Ishikawa (cell line): ENCODE measurements at regions not wholly inside any gene's neighbourhood (a gene's known extent, or its start where the extent isn't known, plus 50 kb on each side); places are given as distances from the start of the nearest gene placed in this dataset.

Experiments used
- CEBPB ChIP-seq: IDR thresholded peaks from 2 replicates; pipeline ENCODE4 v1.6.1; 2012
- CREB1 ChIP-seq: IDR thresholded peaks from 2 replicates; pipeline ENCODE4 v1.6.1; 2012; ENCODE audit warnings: low read depth
- EGR1 ChIP-seq: IDR thresholded peaks from 2 replicates; pipeline ENCODE4 v1.6.1; 2012
- EP300 ChIP-seq: IDR thresholded peaks from 2 replicates; pipeline ENCODE4 v1.6.1; 2012; ENCODE audit warnings: borderline replicate concordance
- FOXM1 ChIP-seq: IDR thresholded peaks from 2 replicates; pipeline ENCODE4 v1.6.1; 2012; ENCODE audit warnings: low read depth, borderline replicate concordance
- MAX ChIP-seq: IDR thresholded peaks from 2 replicates; pipeline ENCODE4 v1.6.1; 2012
- NFIC ChIP-seq: IDR thresholded peaks from 2 replicates; pipeline ENCODE4 v1.6.1; 2012
- RAD21 ChIP-seq: IDR thresholded peaks from 2 replicates; pipeline ENCODE4 v1.6.1; 2012; ENCODE audit warnings: low read depth
- TAF1 ChIP-seq: IDR thresholded peaks from 2 replicates; pipeline ENCODE4 v1.6.1; 2012; ENCODE audit warnings: low read depth, mild to moderate bottlenecking
- TCF12 ChIP-seq: IDR thresholded peaks from 2 replicates; pipeline ENCODE4 v1.6.1; 2012; ENCODE audit warnings: low read depth
- TEAD4 ChIP-seq: IDR thresholded peaks from 2 replicates; pipeline ENCODE4 v1.6.1; 2012
- USF1 ChIP-seq: IDR thresholded peaks from 2 replicates; pipeline ENCODE4 v1.6.1; 2012
- YY1 ChIP-seq: IDR thresholded peaks from 2 replicates; pipeline ENCODE4 v1.6.1; 2012; ENCODE audit warnings: low read depth
- ZBTB7A ChIP-seq: IDR thresholded peaks from 2 replicates; pipeline ENCODE4 v1.6.1; 2012; ENCODE audit warnings: low read depth
- TF ChIP-seq, protein P1 (sequence below): IDR thresholded peaks from 2 replicates; pipeline ENCODE4 v1.6.1; 2012; ENCODE audit warnings: low read depth, mild to moderate bottlenecking

DNA sequence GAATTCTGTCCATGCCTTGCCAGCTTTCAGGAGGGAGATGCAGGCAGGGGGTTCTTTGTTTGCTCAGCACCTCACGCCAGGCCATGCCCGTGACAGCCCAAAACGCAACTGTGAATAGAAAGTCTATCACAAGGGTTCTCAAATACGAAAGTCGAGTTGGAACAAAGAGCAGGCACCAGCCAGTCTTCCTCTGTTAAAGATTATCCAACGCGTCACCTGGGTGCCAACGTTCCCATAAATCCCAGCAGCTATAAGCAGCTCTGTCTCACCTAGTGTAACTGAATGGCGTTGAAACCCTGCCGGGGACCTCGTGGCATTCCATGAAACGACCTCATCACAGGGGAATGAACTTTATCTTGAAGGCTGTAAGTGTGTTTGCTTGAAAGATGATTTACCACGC is 84.8 kb upstream of the GATA6 start:
- TF ChIP-seq MAX (no peak), NFIC (no peak), EP300 (no peak), ZBTB7A (no peak), FOXM1 (no peak)

DNA sequence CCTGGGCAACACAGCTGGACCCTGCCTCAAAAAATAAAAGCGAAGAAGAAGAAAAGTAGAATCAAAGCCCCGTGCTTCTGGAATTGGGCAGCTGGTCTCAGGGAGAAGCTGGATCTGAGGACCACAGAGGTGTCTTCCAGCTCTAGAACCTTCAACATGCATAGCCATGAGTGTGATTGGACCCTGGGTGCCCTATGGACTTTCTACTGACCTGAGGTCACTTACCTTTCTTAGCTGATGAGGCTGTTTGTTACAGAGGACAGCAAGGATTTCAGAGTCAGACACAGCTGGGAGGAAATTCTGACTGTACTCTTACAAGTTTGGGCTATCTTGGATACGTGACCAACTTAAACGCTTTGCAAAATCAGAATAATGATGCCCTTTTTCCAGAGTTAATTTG is 82.4 kb upstream of the GATA6 start:
- TF ChIP-seq NFIC (no peak), ZBTB7A (no peak), CREB1 (no peak)

- TF ChIP-seq YY1 (no peak), TCF12 (no peak), FOXM1 (no peak), NFIC (no peak), TAF1 (no peak), RAD21 (no peak), ZBTB7A (no peak), MAX (no peak), CREB1 (no peak), TEAD4 (no peak), USF1 (no peak), EP300 (no peak), EGR1 (no peak), CEBPB (no peak)
- TF ChIP-seq, protein P1, sequence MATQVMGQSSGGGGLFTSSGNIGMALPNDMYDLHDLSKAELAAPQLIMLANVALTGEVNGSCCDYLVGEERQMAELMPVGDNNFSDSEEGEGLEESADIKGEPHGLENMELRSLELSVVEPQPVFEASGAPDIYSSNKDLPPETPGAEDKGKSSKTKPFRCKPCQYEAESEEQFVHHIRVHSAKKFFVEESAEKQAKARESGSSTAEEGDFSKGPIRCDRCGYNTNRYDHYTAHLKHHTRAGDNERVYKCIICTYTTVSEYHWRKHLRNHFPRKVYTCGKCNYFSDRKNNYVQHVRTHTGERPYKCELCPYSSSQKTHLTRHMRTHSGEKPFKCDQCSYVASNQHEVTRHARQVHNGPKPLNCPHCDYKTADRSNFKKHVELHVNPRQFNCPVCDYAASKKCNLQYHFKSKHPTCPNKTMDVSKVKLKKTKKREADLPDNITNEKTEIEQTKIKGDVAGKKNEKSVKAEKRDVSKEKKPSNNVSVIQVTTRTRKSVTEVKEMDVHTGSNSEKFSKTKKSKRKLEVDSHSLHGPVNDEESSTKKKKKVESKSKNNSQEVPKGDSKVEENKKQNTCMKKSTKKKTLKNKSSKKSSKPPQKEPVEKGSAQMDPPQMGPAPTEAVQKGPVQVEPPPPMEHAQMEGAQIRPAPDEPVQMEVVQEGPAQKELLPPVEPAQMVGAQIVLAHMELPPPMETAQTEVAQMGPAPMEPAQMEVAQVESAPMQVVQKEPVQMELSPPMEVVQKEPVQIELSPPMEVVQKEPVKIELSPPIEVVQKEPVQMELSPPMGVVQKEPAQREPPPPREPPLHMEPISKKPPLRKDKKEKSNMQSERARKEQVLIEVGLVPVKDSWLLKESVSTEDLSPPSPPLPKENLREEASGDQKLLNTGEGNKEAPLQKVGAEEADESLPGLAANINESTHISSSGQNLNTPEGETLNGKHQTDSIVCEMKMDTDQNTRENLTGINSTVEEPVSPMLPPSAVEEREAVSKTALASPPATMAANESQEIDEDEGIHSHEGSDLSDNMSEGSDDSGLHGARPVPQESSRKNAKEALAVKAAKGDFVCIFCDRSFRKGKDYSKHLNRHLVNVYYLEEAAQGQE, result no peak
These were observed 81.4 kb upstream of the GATA6 start for GRCh38 chr18:22088029-22088428.

DNA sequence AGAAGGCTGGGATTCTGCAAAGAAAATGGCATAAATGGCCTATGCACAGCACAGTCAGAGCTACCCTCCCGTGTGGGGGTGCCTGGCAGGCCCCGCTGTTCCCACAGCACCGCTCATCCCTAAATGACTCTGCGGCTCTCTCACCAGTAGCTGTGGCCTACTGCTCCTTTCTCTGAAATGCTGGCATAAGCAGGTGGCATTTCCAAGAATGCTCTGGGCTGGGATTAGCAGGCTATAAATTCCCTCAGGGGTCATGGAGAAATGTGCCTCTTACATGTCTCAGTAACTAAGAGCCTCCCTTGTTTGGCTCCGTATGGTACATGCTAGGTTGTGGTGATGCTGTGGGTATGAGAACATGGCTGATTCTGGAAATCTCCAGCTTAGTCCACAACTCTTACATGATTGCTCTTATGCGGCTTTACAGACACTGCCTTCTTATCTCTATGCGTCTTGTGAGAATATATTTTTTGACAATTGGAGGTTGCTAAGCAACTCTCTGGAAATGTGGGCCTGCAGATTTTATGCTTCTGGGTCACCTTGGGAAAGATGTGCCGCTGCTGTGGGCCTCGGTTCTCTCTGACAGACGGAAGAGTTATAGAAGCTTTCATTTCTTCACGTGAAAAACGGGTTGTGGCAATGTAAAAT is 80.3 kb upstream of the GATA6 start:
- TF ChIP-seq, protein P1, result no peak
- no peak for TF ChIP-seq TEAD4
- no peak for TF ChIP-seq TCF12
- no peak for TF ChIP-seq USF1
- no peak for TF ChIP-seq ZBTB7A
- no peak for TF ChIP-seq EGR1
- TF ChIP-seq CEBPB, result no peak
- no peak for TF ChIP-seq CREB1
- no peak for TF ChIP-seq TAF1
- TF ChIP-seq EP300, result no peak
- no peak for TF ChIP-seq RAD21

DNA sequence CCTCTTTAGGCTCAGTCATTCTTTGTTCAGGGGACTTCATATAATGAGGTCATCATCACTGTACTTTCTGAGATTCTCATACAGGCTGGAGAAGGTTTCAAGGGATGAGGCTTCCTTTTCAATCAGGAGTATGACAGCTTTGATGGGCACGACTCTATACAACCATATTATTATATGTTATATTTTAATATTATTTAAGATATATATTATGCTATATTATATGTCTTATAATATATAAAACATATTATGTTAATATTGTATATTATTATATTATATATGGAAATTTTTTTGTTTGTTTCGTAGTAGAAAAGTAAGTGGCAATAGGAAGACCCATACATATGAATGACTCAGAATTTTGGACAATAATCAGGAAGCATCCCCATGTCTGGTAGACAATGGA is 78.0 kb upstream of the GATA6 start:
- TF ChIP-seq MAX (no peak), NFIC (no peak), YY1 (no peak), RAD21 (no peak), TAF1 (no peak), FOXM1 (no peak), CEBPB (no peak), TEAD4 (no peak), USF1 (no peak), TCF12 (no peak), EGR1 (no peak), ZBTB7A (no peak), EP300 (no peak), CREB1 (no peak)
- TF ChIP-seq, protein P1, result no peak
